Tibial artery (tissue), 4 donors: ENCODE measurements at regions not wholly inside any gene's neighbourhood (a gene's known extent, or its start where the extent isn't known, plus 50 kb on each side); places are given as distances from the start of the nearest gene placed in this dataset.

ENCODE experiments used
- DNase-seq, 2 donors: peaks; one replicate each; pipeline ENCODE4 v3.0.0-alpha.2; 2019
- H3K27ac ChIP-seq, 2 donors: fragments of 200-600 bp; sonication (generic) in 1 of 2; 1 replicate in 1 of 2; 2 replicates in 1 of 2; pipeline ENCODE4 v1.5.1; 2018 to 2019; ENCODE audit warnings: mild to moderate bottlenecking in 1 of 2
- H3K27me3 ChIP-seq, 2 donors: fragments of 200-600 bp; sonication (generic) in 1 of 2; one replicate each; pipeline versions ENCODE4 v1.5.1 to v1.6.0; 2016 to 2019
- H3K36me3 ChIP-seq, 3 donors: fragments of 200-600 bp; sonication (generic) in 2 of 3; one replicate each; pipeline ENCODE4 v1.5.1; 2016 to 2019; ENCODE audit warnings: mild to moderate bottlenecking in 2 of 3
- H3K4me1 ChIP-seq, 4 donors: fragments of 200-600 bp; sonication (generic) in 2 of 4; 1 replicate in 3 of 4; 2 replicates in 1 of 4; pipeline ENCODE4 v1.5.1; 2016 to 2019
- H3K4me3 ChIP-seq, 2 donors: fragments of 200-600 bp; sonication (generic) in 1 of 2; 1 replicate in 1 of 2; 2 replicates in 1 of 2; pipeline ENCODE4 v1.5.1; 2018 to 2019; ENCODE audit warnings: mild to moderate bottlenecking in 2 of 2
- H3K9me3 ChIP-seq, 3 donors: fragments of 200-600 bp; sonication (generic) in 1 of 3; one replicate each; pipeline ENCODE4 v1.5.1; 2016 to 2019
- CTCF ChIP-seq, 2 experiments: fragments of 200-600 bp in 1 of 2; fragments of 450-650 bp in 1 of 2; IDR thresholded peaks; one replicate each; pipeline ENCODE4 v1.5.1; 2017 to 2019; ENCODE audit warnings: antibody characterized with exemption in 2 of 2, mild to moderate bottlenecking in 1 of 2, moderate library complexity in 1 of 2
- intact Hi-C: fragments of 100-400 bp; cut with DNase I; formaldehyde crosslinking; loops from one replicate; pipeline ENCODE4 v1.15.0; 2023; ENCODE audit warnings: low total_unique reads

GRCh38 chr5:110366716-110367115, 359.8 kb downstream of the TMEM232 start:
- intact Hi-C loops = no loop called here
- TF ChIP-seq CTCF (IDR thresholded peaks at IDR 0.05) = no peak

More at GRCh38 chr5:110366716-110367115, 359.8 kb downstream of the TMEM232 start:
- no peaks in the 10 kb centered on the region for H3K36me3 ChIP-seq
- H3K27me3 ChIP-seq = no peaks in the 10 kb centered on the region
- no peaks in the 10 kb centered on the region for H3K9me3 ChIP-seq
- H3K4me3 ChIP-seq = no peak overlapping the region
- no peak for DNase-seq
- H3K27ac ChIP-seq = no peak overlapping the region
- peaks cover 0 to 5% (median 0%) of the 10 kb centered on the region in 4 donors for H3K4me1 ChIP-seq
